DOHH2 (cell line): ENCODE measurements at regions not wholly inside any gene's neighbourhood (a gene's known extent, or its start where the extent isn't known, plus 50 kb on each side); places are given as distances from the start of the nearest gene placed in this dataset.

Experiments used
- H3F3A ChIP-seq: fragments of 200-600 bp; sonication (generic), shearing (Covaris generic); 2 replicates; pipeline ENCODE4 v1.6.0; 2016; ENCODE audit warnings: antibody characterized with exemption, mild to moderate bottlenecking; ENCODE audit not compliant: control insufficient read depth, insufficient read depth
- H3K27ac ChIP-seq: fragments of 200-600 bp; sonication (generic); 2 replicates; pipeline ENCODE4 v1.5.1; 2014; ENCODE audit warnings: low read depth, mild to moderate bottlenecking, low read length, moderate library complexity
- H3K27me3 ChIP-seq: fragments of 200-600 bp; sonication (generic); 2 replicates; pipeline ENCODE4 v1.6.1; 2014; ENCODE audit warnings: mild to moderate bottlenecking, low read length, mixed read lengths; ENCODE audit not compliant: control insufficient read depth
- H3K36me3 ChIP-seq: fragments of 200-600 bp; sonication (generic); 2 replicates; pipeline ENCODE4 v1.6.1; 2014; ENCODE audit warnings: mild to moderate bottlenecking, low read length, moderate library complexity, mixed read lengths; ENCODE audit not compliant: control insufficient read depth
- H3K4me1 ChIP-seq: fragments of 200-600 bp; sonication (generic); 2 replicates; pipeline ENCODE4 v1.6.1; 2014; ENCODE audit warnings: mild to moderate bottlenecking, low read length, mixed read lengths; ENCODE audit not compliant: control insufficient read depth
- H3K4me2 ChIP-seq: fragments of 200-600 bp; sonication (generic); 2 replicates; pipeline ENCODE4 v1.6.0; 2014; ENCODE audit warnings: mild to moderate bottlenecking, low read length, moderate library complexity
- H3K4me3 ChIP-seq: fragments of 200-600 bp; sonication (generic); 2 replicates; pipeline ENCODE4 v1.5.1; 2014; ENCODE audit warnings: mild to moderate bottlenecking, low read length, mixed read lengths
- H3K79me2 ChIP-seq: fragments of 200-600 bp; sonication (generic); 2 replicates; pipeline ENCODE4 v1.6.1; 2014; ENCODE audit warnings: mild to moderate bottlenecking, low read length, mixed read lengths; ENCODE audit not compliant: control insufficient read depth
- H3K9me2 ChIP-seq: fragments of 200-600 bp; sonication (generic); replicated peaks from 2 replicates; pipeline ENCODE4 v1.6.1; 2014; ENCODE audit warnings: mild to moderate bottlenecking, low read length, mixed read lengths; ENCODE audit not compliant: control insufficient read depth
- H3K9me3 ChIP-seq: fragments of 200-600 bp; sonication (generic); 2 replicates; pipeline ENCODE4 v1.6.1; 2014; ENCODE audit warnings: antibody characterized with exemption, low read length, mixed read lengths; ENCODE audit not compliant: control insufficient read depth, insufficient read depth
- H4K20me1 ChIP-seq: fragments of 200-600 bp; sonication (generic); 2 replicates; pipeline ENCODE4 v1.6.0; 2014; ENCODE audit warnings: low read depth, mild to moderate bottlenecking, antibody characterized with exemption, low read length, moderate library complexity; ENCODE audit not compliant: control insufficient read depth, insufficient read depth
- EZH2phosphoT487 ChIP-seq: fragments of 200-600 bp; sonication (generic); IDR thresholded peaks from 2 replicates; pipeline ENCODE4 v1.6.1; 2017; ENCODE audit warnings: borderline replicate concordance, mild to moderate bottlenecking, antibody characterized with exemption, low read length, moderate library complexity, mixed read lengths
- TF ChIP-seq, protein P1 (sequence below): fragments of 200-600 bp; sonication (generic); IDR thresholded peaks from one replicate; pipeline ENCODE4 v1.5.1; 2014; ENCODE audit warnings: antibody characterized with exemption, mild to moderate bottlenecking, low read depth, low read length; ENCODE audit not compliant: poor library complexity, severe bottlenecking

- Histone ChIP-seq H3K4me2 (no peak overlapping the region), H3K4me3 (no peak overlapping the region), H3K27ac (no peak overlapping the region), H3K9me3 (no peaks in the 10 kb centered on the region), H3K27me3 (0 out of 2 replicates have a peak, but pooled peaks cover 4% of the 10 kb centered on the region), H3K79me2 (no peaks in the 10 kb centered on the region), H3K4me1 (no peaks in the 10 kb centered on the region), H3K9me2 (no peaks in the 10 kb centered on the region), H3F3A (no peaks in the 10 kb centered on the region), H4K20me1 (no peaks in the 10 kb centered on the region), H3K36me3 (no peaks in the 10 kb centered on the region)
- TF ChIP-seq, protein P1, sequence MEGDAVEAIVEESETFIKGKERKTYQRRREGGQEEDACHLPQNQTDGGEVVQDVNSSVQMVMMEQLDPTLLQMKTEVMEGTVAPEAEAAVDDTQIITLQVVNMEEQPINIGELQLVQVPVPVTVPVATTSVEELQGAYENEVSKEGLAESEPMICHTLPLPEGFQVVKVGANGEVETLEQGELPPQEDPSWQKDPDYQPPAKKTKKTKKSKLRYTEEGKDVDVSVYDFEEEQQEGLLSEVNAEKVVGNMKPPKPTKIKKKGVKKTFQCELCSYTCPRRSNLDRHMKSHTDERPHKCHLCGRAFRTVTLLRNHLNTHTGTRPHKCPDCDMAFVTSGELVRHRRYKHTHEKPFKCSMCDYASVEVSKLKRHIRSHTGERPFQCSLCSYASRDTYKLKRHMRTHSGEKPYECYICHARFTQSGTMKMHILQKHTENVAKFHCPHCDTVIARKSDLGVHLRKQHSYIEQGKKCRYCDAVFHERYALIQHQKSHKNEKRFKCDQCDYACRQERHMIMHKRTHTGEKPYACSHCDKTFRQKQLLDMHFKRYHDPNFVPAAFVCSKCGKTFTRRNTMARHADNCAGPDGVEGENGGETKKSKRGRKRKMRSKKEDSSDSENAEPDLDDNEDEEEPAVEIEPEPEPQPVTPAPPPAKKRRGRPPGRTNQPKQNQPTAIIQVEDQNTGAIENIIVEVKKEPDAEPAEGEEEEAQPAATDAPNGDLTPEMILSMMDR: no peak
- TF ChIP-seq EZH2phosphoT487: no peak
Observed at GRCh38 chr9:19624519-19624918, 164.3 kb downstream of the SLC24A2 start.

- peaks cover 5% of the 10 kb centered on the region; the same call in 1 of the 2 replicates for H3K27me3 ChIP-seq
Observed at GRCh38 chr9:19623941-19624340, 164.9 kb downstream of the SLC24A2 start.

GRCh38 chr9:19620326-19620725 is 168.5 kb downstream of the SLC24A2 start:
- no peaks in the 10 kb centered on the region for H3F3A ChIP-seq
- peaks cover 6% of the 10 kb centered on the region for H3K27me3 ChIP-seq
- no peak overlapping the region for H3K4me2 ChIP-seq
- no peaks in the 10 kb centered on the region for H3K9me3 ChIP-seq
- TF ChIP-seq, protein P1: no peak
- no peak for TF ChIP-seq EZH2phosphoT487
- no peaks in the 10 kb centered on the region for H3K9me2 ChIP-seq
- no peaks in the 10 kb centered on the region for H4K20me1 ChIP-seq
- no peaks in the 10 kb centered on the region for H3K79me2 ChIP-seq
- H3K36me3 ChIP-seq: no peaks in the 10 kb centered on the region
- H3K4me1 ChIP-seq: no peaks in the 10 kb centered on the region
- H3K4me3 ChIP-seq: no peak overlapping the region
- no peak overlapping the region for H3K27ac ChIP-seq

More at GRCh38 chr9:19623941-19624340, 164.9 kb downstream of the SLC24A2 start:
- Histone ChIP-seq H3K4me1 (no peaks in the 10 kb centered on the region), H3K4me2 (no peak overlapping the region), H3K79me2 (no peaks in the 10 kb centered on the region), H3K36me3 (no peaks in the 10 kb centered on the region), H3K4me3 (no peak overlapping the region), H3K27ac (no peak overlapping the region), H4K20me1 (no peaks in the 10 kb centered on the region), H3F3A (no peaks in the 10 kb centered on the region), H3K9me2 (no peaks in the 10 kb centered on the region), H3K9me3 (no peaks in the 10 kb centered on the region)
- TF ChIP-seq, protein P1: no peak
- TF ChIP-seq EZH2phosphoT487: no peak

- Histone ChIP-seq H3K9me2 (no peaks in the 10 kb centered on the region), H3K36me3 (no peaks in the 10 kb centered on the region), H3K4me2 (no peak overlapping the region), H3K4me3 (no peak overlapping the region), H3K4me1 (no peaks in the 10 kb centered on the region), H3F3A (no peaks in the 10 kb centered on the region), H3K27me3 (peaks cover 8% of the 10 kb centered on the region), H3K79me2 (no peaks in the 10 kb centered on the region), H3K27ac (no peak overlapping the region), H4K20me1 (no peaks in the 10 kb centered on the region), H3K9me3 (no peaks in the 10 kb centered on the region)
- no peak for TF ChIP-seq EZH2phosphoT487
- TF ChIP-seq, protein P1: no peak
Observed at GRCh38 chr9:19619221-19619620, 169.6 kb downstream of the SLC24A2 start.
